ENCODE measurements at regions not wholly inside any gene's neighbourhood (a gene's known extent, or its start where the extent isn't known, plus 50 kb on each side); places are given as distances from the start of the nearest gene placed in this dataset.

GRCh38 chr2:16161768-16162490, 221.6 kb downstream of the MYCN start:
- Histone ChIP-seq H2AK5ac (ENCODE audit: insufficient read length, low read length) (no peak overlapping the region), H3K23ac (ENCODE audit: insufficient read length, low read depth, low read length) (no peak overlapping the region), H2AFZ (ENCODE audit: low read length) (no peak overlapping the region), H3K14ac (ENCODE audit: insufficient read depth, low read length) (no peak overlapping the region), H2BK20ac (ENCODE audit: low read depth, low read length, poor library complexity, severe bottlenecking) (no peak overlapping the region), H3T11ph (ENCODE audit: low read length) (no peak overlapping the region), H3K27ac (ENCODE audit: insufficient read length, low read depth, low read length) (no peak overlapping the region), H2BK120ac (ENCODE audit: low read depth, low read length, poor library complexity, severe bottlenecking) (no peak overlapping the region), H3K23me2 (ENCODE audit: insufficient read length, low read depth, low read length, poor library complexity, severe bottlenecking) (no peaks in the 10 kb centered on the region), H3K18ac (ENCODE audit: insufficient read length, low read depth, low read length) (no peak overlapping the region), H3K4ac (ENCODE audit: low read depth, low read length) (no peak overlapping the region), H3K4me2 (ENCODE audit: insufficient read depth, insufficient read length, low read length) (no peak overlapping the region), H3K27me3 (ENCODE audit: insufficient read depth, low read length) (no peaks in the 10 kb centered on the region), H4K91ac (ENCODE audit: insufficient read length, low read depth, low read length) (no peak overlapping the region), H2BK12ac (ENCODE audit: insufficient read length, low read depth, low read length) (no peak overlapping the region), H2BK15ac (ENCODE audit: low read depth, low read length) (no peak overlapping the region), H3K79me1 (ENCODE audit: insufficient read depth, low read depth, low read length, poor library complexity, severe bottlenecking) (no peaks in the 10 kb centered on the region), H3K9ac (ENCODE audit: extremely low read depth, insufficient read length, low read length) (no peak overlapping the region), H3K9me3 (ENCODE audit: control insufficient read depth, low read depth, low read length) (no peaks in the 10 kb centered on the region), H4K20me1 (ENCODE audit: control insufficient read depth, insufficient read depth, insufficient read length) (no peaks in the 10 kb centered on the region), H3K79me2 (ENCODE audit: insufficient read depth, low read length) (no peaks in the 10 kb centered on the region), H3K56ac (ENCODE audit: insufficient read length, low read depth, low read length) (no peak overlapping the region), H3K4me1 (ENCODE audit: insufficient read depth, low read length) (peaks cover 7% of the 10 kb centered on the region), H4K8ac (replicated peaks; ENCODE audit: insufficient read length, low read depth, low read length) (no peak overlapping the region), H2BK5ac (ENCODE audit: insufficient read length, low read length) (no peak overlapping the region), H4K5ac (ENCODE audit: insufficient read length, low read depth, low read length) (no peak overlapping the region)
- no CpG with 5 or more reads among the region's 5 CpGs for WGBS (ENCODE audit: extremely low coverage, insufficient read length, low lambda C conversion rate)
- H3K9me3 Mint-ChIP-seq, result no peaks in the 10 kb centered on the region
- no peak for DNase-seq
- peaks cover 22 to 30% of the 10 kb centered on the region in 2 experiments for H3K4me1 Mint-ChIP-seq
- no peak overlapping the region for H3K4me3 Mint-ChIP-seq
- no peak overlapping the region for H3K27ac Mint-ChIP-seq
- H3K36me3 Mint-ChIP-seq (ENCODE audit: insufficient read depth in 1 of 3, low read depth in 3 of 3), result no peaks in the 10 kb centered on the region
- no peak for TF ChIP-seq CTCF (conservative IDR thresholded peaks at IDR 0.05)
- H3K27me3 Mint-ChIP-seq (ENCODE audit: low read depth), result peaks cover 2% of the 10 kb centered on the region; the same call in 1 of the 2 replicates

All from H9 (cell line).